MM.1S (cell line): ENCODE measurements at regions not wholly inside any gene's neighbourhood (a gene's known extent, or its start where the extent isn't known, plus 50 kb on each side); places are given as distances from the start of the nearest gene placed in this dataset.

Experiments
- EZH2 ChIP-seq: fragments of 300-600 bp; sonication (generic); optimal IDR thresholded peaks from 2 replicates; pipeline ENCODE3; 2017; ENCODE audit warnings: low read depth, mild to moderate bottlenecking, antibody characterized with exemption, low read length, mixed read lengths
- TF ChIP-seq, protein P1 (sequence below): fragments of 300-600 bp; sonication (generic); IDR thresholded peaks from 2 replicates; pipeline ENCODE4 v1.5.1; 2016; ENCODE audit warnings: antibody characterized with exemption, low read length, mixed read lengths

- TF ChIP-seq, protein P1, sequence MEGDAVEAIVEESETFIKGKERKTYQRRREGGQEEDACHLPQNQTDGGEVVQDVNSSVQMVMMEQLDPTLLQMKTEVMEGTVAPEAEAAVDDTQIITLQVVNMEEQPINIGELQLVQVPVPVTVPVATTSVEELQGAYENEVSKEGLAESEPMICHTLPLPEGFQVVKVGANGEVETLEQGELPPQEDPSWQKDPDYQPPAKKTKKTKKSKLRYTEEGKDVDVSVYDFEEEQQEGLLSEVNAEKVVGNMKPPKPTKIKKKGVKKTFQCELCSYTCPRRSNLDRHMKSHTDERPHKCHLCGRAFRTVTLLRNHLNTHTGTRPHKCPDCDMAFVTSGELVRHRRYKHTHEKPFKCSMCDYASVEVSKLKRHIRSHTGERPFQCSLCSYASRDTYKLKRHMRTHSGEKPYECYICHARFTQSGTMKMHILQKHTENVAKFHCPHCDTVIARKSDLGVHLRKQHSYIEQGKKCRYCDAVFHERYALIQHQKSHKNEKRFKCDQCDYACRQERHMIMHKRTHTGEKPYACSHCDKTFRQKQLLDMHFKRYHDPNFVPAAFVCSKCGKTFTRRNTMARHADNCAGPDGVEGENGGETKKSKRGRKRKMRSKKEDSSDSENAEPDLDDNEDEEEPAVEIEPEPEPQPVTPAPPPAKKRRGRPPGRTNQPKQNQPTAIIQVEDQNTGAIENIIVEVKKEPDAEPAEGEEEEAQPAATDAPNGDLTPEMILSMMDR = no peak
- no peak for TF ChIP-seq EZH2
Measured at GRCh38 chr2:16275661-16276060, 335.3 kb downstream of the MYCN start.
